Activated naive CD8-positive, alpha-beta T cell treated with anti-CD3 and anti-CD28 coated beads, Interleukin-2, amount 10 ng/mL, durations not matched to agents 7 days and 5 days (primary cell): ENCODE measurements at regions not wholly inside any gene's neighbourhood (a gene's known extent, or its start where the extent isn't known, plus 50 kb on each side); places are given as distances from the start of the nearest gene placed in this dataset.

Experiments used
- ATAC-seq: fragments of 150-1000 bp; cut with Tn5 transposase; one replicate; pipeline ENCODE4 v1.10.0; 2021; ENCODE audit warnings: low read depth, moderate library complexity
- POLR2A ChIA-PET: fragments of 350-600 bp; sonication (Branson Sonifier 250); formaldehyde crosslinking; loops from one replicate; lab custom pipeline; 2021; ENCODE audit warnings: antibody characterized with exemption; lab: Charles Lee
- DNase-seq: peaks from one replicate; pipeline ENCODE4 v3.0.0; 2021
- H3K27ac Mint-ChIP-seq: one replicate; pipeline ENCODE4 v1.8.0; 2022; ENCODE audit warnings: mild to moderate bottlenecking, mixed read lengths
- H3K27me3 Mint-ChIP-seq: one replicate; pipeline ENCODE4 v1.8.0; 2022; ENCODE audit warnings: mild to moderate bottlenecking, moderate library complexity, mixed read lengths
- H3K36me3 Mint-ChIP-seq: one replicate; pipeline ENCODE4 v1.8.0; 2021; ENCODE audit warnings: mild to moderate bottlenecking, mixed read lengths
- H3K4me1 Mint-ChIP-seq: one replicate; pipeline ENCODE4 v1.8.0; 2021; ENCODE audit warnings: mixed read lengths
- H3K4me3 Mint-ChIP-seq: one replicate; pipeline ENCODE4 v1.8.0; 2022; ENCODE audit warnings: mild to moderate bottlenecking, moderate library complexity, mixed read lengths
- H3K9me3 Mint-ChIP-seq: one replicate; pipeline ENCODE4 v1.8.0; 2021; ENCODE audit warnings: mixed read lengths

DNA sequence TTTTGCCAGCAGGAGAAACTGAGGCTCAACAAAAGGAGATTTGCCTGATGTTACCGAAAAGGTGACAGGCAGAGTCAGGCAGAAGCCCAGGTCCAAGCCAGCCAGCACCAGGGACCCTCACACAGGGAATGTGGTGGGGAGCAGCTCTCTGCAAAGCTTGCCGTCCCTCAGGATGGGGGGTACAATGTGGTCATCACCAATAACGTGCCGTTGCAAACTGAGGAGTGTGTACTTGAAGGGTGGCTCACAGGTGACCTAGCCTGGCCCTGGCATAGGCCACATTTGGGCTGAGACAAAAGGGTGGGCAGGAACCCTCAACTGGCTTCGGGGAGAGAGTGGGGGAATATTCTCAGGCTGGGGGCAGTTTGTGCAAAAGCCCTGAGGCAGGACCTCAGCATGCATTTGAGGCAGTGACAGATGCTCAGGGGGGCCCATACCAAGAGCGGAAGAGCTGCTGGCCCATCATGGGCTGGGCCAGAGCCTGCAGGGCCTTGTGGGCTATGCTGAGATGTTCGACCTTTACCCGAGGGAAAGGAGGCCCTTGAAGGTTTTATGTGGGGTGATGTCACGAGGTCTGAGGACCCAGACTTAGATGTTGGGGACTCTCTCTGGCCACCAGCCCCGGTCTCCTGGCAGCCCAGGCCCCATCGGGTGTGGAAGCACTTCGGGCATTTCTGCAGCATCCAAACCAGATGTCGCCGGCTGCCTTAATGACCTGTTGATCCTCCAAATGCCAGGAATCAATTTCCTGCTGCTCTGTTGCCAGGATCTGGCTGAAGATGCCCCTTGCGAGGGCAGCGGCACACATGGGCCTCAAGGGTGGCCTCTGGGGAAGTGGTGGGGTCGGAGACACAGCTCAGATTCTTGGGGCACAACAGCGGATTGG lies 57.4 kb upstream of the SHISAL1 start:
- Mint-ChIP-seq H3K9me3 (peaks cover 6% of the 10 kb centered on the region), H3K4me3 (no peak overlapping the region)
- no peak for DNase-seq

DNA sequence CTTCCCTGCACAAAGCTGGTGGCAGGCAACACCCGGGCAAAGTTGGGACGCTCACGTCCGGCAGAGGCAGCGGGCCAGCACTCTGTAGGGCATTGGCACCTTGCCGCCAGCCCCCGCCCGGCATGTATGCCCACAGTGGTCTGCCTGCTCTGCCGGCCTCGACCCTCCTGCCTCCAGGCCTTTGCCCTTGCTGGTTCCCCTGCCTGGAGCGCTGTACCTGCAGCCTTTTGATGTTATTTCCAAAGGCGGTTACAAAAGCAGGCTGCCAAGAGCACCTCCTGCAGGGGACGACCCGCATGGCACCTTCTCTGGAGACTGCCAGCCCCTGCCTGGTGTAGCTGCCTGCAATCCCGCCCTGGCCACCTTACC lies 56.5 kb upstream of the SHISAL1 start:
- H3K27me3 Mint-ChIP-seq, result peaks cover 5% of the 10 kb centered on the region
- H3K36me3 Mint-ChIP-seq, result no peaks in the 10 kb centered on the region
- no peak overlapping the region for H3K4me3 Mint-ChIP-seq
- DNase-seq, result no peak
- ATAC-seq, result no peak
- no peaks in the 10 kb centered on the region for H3K4me1 Mint-ChIP-seq
- peaks cover 3% of the 10 kb centered on the region for H3K9me3 Mint-ChIP-seq
- POLR2A ChIA-PET, result no interaction called here
- no peak overlapping the region for H3K27ac Mint-ChIP-seq

More for the DNA sequence above, 57.4 kb upstream of the SHISAL1 start:
- POLR2A ChIA-PET, result no interaction called here
- H3K36me3 Mint-ChIP-seq, result no peaks in the 10 kb centered on the region
- H3K4me1 Mint-ChIP-seq, result no peaks in the 10 kb centered on the region
- no peak overlapping the region for H3K27ac Mint-ChIP-seq
- no peak for ATAC-seq
- peaks cover 10% of the 10 kb centered on the region for H3K27me3 Mint-ChIP-seq

DNA sequence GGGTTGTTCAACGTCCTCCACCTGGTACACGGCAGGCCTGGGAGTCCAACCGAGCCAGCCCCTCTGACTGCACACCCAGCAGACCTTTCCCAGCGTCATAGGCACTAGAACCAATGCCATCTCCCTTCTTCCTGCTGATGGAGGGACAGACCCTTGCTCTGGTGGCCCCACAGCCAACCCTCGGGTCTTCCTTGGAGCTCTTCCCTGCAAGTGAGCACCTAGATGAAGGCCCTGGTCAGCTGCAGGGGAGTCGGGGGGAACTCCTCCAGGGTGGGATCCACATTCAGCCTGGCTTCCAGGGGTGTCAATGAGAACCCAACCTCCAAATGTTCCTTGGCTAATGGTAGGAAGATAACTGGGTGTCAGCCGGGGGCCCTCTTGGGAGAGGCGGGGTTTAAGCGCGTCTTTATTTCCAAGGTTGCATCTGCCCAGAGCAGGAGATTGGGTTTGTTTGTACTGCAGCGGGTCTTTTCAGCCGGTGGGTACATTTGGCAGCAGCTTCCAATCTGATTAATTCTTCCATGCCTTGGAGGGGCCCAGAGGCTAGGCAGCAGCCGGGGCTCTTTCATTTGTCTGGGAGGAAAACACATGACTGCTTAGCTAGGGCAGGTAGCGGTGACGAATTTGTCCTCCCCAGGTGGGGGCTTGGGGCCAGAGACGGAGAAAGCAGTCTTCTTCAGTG lies 56.0 kb upstream of the SHISAL1 start:
- no peak for DNase-seq
- no peak overlapping the region for H3K27ac Mint-ChIP-seq
- H3K9me3 Mint-ChIP-seq, result no peaks in the 10 kb centered on the region
- no peak for ATAC-seq
- peaks cover 3% of the 10 kb centered on the region for H3K27me3 Mint-ChIP-seq
- no peaks in the 10 kb centered on the region for H3K36me3 Mint-ChIP-seq
- POLR2A ChIA-PET, result no interaction called here
- H3K4me1 Mint-ChIP-seq, result no peaks in the 10 kb centered on the region
- H3K4me3 Mint-ChIP-seq, result no peak overlapping the region

DNA sequence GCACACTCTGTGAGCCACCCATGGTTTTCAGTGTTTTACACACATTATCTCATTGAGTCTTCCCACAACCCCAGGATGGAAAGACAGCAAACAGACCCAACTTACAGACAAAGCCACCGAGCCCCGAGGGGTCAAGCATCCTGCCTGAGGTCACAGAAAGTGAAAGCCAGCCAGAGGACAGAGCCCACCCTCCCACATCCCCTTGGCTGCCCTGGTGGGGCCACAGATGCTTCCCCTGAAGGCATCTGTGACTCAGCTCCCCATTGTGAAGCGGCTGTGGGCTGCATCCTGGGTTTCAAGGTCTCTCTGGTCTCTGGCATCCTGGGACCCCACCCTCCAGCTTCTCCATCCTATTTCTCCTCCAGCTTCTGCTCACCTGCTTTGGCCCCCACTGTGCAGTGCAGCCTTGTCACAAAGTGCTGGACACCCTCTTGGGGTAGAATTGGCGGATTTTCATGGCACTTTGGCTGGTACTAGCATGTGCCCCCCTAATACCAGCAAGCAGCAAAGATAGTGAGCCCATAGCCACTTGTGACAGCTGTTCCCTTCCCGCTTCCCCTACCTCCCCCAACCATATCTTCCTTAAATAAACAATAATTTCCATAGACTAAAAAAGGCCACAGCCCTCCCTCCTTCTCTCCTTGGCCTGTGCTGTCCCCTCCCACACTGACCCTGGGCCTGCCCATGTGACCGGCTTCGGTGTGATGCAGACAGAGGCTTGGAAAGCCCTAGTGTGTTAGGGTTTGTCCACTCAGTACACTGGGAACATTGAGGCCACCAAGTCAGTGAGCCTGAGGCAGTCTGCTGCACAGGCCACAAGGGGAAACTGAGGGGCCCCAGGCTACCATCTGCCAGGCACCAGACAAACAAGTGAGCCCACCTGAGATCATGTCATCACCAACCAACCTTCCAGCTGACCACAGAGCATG lies 53.9 kb upstream of the SHISAL1 start:
- no peak for DNase-seq
- Mint-ChIP-seq H3K27ac (no peak overlapping the region), H3K4me3 (no peak overlapping the region), H3K9me3 (no peaks in the 10 kb centered on the region), H3K4me1 (no peaks in the 10 kb centered on the region), H3K36me3 (no peaks in the 10 kb centered on the region), H3K27me3 (no peaks in the 10 kb centered on the region)
- POLR2A ChIA-PET, result no interaction called here
- ATAC-seq, result no peak

DNA sequence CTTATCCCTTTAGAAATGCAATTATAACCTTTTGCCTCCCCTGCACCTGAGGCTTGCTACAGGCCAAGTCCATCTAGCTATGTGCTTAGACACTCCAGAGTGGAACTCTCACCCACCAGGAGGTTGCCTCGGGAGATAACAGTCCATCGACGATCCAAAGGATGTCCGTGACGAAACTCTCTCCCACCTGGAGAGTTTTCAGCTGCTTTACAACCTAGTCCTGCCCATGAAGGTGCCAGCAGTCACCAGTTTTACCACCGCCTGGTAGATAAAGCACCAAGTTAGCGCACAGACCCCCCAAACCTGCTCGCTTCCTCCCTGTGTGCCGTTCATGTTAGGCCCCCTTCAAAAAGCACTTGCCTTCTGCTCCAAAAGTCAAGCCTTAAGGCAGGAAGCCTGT lies 53.1 kb upstream of the SHISAL1 start:
- Mint-ChIP-seq H3K36me3 (no peaks in the 10 kb centered on the region), H3K27me3 (no peaks in the 10 kb centered on the region)
- DNase-seq, result no peak

DNA sequence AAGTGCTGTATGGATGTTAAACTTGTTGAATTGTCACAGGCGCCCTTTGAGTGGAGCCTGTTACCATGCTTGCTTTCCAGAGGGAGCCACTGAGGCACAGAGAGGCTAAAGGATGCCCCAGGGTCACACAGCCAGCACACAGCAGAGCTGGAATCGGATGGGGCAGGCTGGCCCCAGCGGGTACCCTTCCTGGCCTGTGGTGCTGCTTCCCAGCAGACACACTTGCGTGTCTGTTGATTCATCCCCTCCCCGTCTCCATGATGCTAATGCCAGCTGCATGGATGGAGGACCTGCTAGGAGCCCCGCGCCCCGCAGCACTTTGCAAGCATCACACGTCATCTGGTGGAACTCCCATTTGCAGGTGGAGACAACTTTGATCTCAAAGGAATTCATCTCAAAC lies 52.4 kb upstream of the SHISAL1 start:
- no peak for DNase-seq
- H3K9me3 Mint-ChIP-seq, result no peaks in the 10 kb centered on the region
- no peaks in the 10 kb centered on the region for H3K4me1 Mint-ChIP-seq
- H3K27me3 Mint-ChIP-seq, result no peaks in the 10 kb centered on the region
- ATAC-seq, result no peak
- no peak overlapping the region for H3K27ac Mint-ChIP-seq
- POLR2A ChIA-PET, result no interaction called here
- no peak overlapping the region for H3K4me3 Mint-ChIP-seq
- no peaks in the 10 kb centered on the region for H3K36me3 Mint-ChIP-seq

More for the DNA sequence above, 53.1 kb upstream of the SHISAL1 start:
- no peak for ATAC-seq
- Mint-ChIP-seq H3K4me3 (no peak overlapping the region), H3K9me3 (no peaks in the 10 kb centered on the region), H3K27ac (no peak overlapping the region), H3K4me1 (no peaks in the 10 kb centered on the region)
- POLR2A ChIA-PET, result no interaction called here

DNA sequence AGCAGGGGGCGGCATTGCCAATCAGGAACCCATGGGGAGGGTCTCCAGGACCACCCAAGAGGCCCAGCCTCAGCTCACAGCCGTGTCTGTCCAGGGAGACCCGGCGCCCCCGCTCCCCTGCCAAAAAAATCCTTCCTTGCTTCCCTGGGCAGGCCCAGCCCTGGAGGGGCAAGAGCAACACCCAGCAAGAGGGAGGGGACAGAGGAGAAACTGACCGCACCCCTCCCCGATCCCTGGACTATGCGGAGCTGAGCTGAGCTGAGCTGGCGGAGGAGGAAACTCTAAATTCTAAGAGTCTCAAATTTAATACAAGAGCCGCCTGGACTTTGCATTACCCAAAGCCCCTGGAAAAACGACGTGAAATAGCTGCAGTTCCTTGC lies 52.0 kb upstream of the SHISAL1 start:
- H3K9me3 Mint-ChIP-seq, result no peaks in the 10 kb centered on the region
- no peak overlapping the region for H3K27ac Mint-ChIP-seq
- no peaks in the 10 kb centered on the region for H3K36me3 Mint-ChIP-seq
- H3K4me3 Mint-ChIP-seq, result no peak overlapping the region
- ATAC-seq, result no peak
- no peaks in the 10 kb centered on the region for H3K27me3 Mint-ChIP-seq
- no peaks in the 10 kb centered on the region for H3K4me1 Mint-ChIP-seq
- DNase-seq, result no peak
- POLR2A ChIA-PET, result no interaction called here

DNA sequence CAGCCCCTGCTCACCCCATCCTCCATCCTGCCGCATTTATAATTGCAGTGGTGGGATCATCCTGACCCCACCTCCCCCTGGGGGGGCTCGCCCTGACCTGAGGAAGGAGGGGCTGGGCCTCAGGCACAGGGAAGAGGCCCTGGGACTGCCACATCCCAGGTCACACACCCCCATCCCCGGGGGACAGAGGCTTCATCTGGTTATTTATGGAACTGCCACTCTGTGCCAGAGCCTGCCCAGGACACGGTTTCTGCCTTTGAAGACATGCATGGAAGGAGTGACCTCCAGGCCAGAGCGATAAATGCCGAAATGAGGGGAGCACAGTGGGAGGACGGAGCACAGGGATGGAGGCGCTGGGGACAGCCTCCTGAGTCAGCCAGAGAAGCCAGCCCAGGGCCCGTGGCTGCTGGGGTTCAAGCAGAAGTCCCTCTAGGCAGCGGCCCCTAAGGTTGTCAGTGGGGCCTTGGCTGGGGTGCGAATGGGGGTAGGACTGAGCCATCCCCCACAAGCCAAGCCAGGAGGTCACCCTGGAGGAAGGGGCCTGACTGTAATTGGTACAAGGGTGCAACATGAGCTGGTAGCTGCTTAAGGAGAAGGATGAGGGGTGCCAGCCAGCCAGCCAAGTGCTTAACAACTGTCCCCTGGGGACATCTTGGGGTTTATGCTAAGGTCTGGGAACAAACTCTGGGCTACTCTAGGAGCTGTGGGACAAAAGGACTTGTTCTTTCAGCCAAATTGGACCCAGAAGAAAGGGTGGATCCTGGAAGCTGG lies 51.4 kb upstream of the SHISAL1 start:
- Mint-ChIP-seq H3K4me3 (no peak overlapping the region), H3K27me3 (no peaks in the 10 kb centered on the region), H3K36me3 (no peaks in the 10 kb centered on the region), H3K9me3 (no peaks in the 10 kb centered on the region), H3K27ac (no peak overlapping the region), H3K4me1 (no peaks in the 10 kb centered on the region)
- DNase-seq (no peak), ATAC-seq (no peak)
- POLR2A ChIA-PET, result no interaction called here

DNA sequence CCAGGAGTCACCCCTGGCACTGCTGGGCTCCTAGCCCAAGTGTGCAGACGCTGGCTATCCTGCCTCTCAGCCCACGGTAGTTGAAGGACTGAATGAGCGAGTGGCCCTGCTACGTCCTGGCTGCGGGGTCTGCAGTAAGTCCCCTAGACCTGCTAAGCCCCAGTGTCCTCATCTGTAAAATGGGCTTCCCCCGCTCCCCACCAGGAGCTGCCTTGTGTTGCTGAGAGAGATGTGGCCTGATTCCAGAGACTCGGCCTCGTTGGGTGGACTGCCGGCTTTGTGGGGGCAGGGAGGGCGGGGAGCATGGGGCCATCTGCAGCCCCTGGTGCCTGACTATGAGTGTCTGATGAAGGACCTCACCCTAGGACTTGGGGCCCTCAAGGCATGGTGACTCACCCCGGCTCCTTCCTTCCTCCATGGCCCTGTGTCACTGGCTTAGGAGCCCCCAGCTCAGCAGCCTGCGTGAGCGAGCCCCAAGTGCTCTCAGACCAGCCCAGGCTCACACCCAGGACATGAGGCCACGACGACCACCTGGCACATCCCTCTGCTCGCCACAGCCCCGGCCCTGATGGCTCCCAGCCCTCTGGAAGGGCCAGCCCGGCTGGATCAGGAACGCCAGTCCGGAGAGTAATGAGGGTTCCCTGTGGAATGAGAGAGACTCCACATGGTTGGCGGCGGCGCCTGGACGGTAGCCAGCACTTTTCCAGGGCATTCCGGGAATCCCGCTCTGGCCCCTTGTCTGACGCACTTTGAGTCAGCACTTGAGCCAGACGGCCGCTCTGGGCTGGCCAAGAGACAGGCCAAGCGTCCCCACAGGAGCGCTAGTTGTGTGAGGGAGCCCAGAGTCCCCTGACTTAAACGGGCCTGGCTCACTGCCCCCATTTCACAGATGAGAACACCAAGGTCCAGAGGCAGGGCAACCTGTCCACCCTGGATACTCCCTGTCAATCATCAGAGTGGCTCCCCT lies 50.5 kb upstream of the SHISAL1 start:
- no peaks in the 10 kb centered on the region for H3K36me3 Mint-ChIP-seq
- POLR2A ChIA-PET, result no interaction called here

DNA sequence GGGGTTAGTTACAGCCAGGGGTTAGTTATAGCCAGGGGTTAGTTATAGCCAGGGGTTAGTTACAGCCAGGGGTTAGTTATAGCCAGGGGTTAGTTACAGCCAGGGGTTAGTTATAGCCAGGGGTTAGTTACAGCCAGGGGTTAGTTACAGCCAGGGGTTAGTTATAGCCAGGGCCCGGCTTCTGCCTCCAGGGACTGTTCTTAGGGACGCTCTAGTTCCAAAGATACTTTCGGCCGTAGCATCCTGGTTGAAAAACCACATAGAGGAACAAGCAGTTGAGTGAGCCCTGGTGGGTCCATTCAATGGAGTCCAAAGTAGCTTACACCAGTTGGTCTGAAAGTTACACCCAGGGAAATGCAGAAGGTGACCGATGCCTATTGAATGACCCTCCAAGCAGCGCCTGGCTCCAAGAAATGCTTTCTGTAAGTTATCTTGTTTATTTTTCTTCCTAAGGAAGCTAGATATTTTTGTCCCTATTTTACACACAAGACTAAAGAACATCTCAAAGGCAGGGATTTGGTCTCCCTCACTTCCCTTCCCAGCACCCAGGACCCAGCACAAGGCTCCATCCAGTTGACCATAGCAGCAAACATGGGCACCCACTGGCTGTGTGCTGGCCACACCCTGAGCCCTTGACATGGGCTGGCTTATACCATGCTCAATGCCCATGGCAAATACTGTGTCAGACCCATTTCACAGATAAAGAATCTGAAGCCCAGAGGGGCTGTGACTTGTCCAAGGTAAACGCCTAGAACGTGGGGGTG lies 49.7 kb upstream of the SHISAL1 start:
- Mint-ChIP-seq H3K4me3 (no peak overlapping the region), H3K4me1 (no peaks in the 10 kb centered on the region), H3K36me3 (no peaks in the 10 kb centered on the region), H3K9me3 (no peaks in the 10 kb centered on the region), H3K27me3 (peaks cover 1% of the 10 kb centered on the region), H3K27ac (no peak overlapping the region)
- ATAC-seq, result no peak
- POLR2A ChIA-PET, result no interaction called here
- DNase-seq, result no peak

More for the DNA sequence above, 50.5 kb upstream of the SHISAL1 start:
- no peak overlapping the region for H3K27ac Mint-ChIP-seq
- H3K27me3 Mint-ChIP-seq, result no peaks in the 10 kb centered on the region
- no peak overlapping the region for H3K4me3 Mint-ChIP-seq
- ATAC-seq (no peak), DNase-seq (no peak)
- no peaks in the 10 kb centered on the region for H3K4me1 Mint-ChIP-seq
- no peaks in the 10 kb centered on the region for H3K9me3 Mint-ChIP-seq
